ENCODE measurements at regions not wholly inside any gene's neighbourhood (a gene's known extent, or its start where the extent isn't known, plus 50 kb on each side); places are given as distances from the start of the nearest gene placed in this dataset.

GRCh38 chr13:23515116-23515515 is 55.1 kb upstream of the TNFRSF19 start:
- DNase-seq (ENCODE audit: extremely low read depth, low read depth) = no peak
- TF ChIP-seq CTCF (IDR thresholded peaks at IDR 0.05; ENCODE audit: low read depth, low read length) = no peak

- no peak for TF ChIP-seq CTCF (IDR thresholded peaks at IDR 0.05; ENCODE audit: low read depth, low read length)
Observed at GRCh38 chr13:23516190-23516589, 54.0 kb upstream of the TNFRSF19 start.

GRCh38 chr13:23516702-23517101 is 53.5 kb upstream of the TNFRSF19 start:
- DNase-seq (ENCODE audit: extremely low read depth, low read depth) = no peak
- no peak for TF ChIP-seq CTCF (IDR thresholded peaks at IDR 0.05; ENCODE audit: low read depth, low read length)

More at GRCh38 chr13:23516190-23516589, 54.0 kb upstream of the TNFRSF19 start:
- DNase-seq (ENCODE audit: extremely low read depth, low read depth) = no peak

GRCh38 chr13:23518231-23518630 is 52.0 kb upstream of the TNFRSF19 start:
- TF ChIP-seq CTCF (IDR thresholded peaks at IDR 0.05; ENCODE audit: low read depth, low read length) = no peak

More at GRCh38 chr13:23518231-23518630, 52.0 kb upstream of the TNFRSF19 start:
- DNase-seq (ENCODE audit: extremely low read depth, low read depth) = no peak
